Jurkat, Clone E6-1 (cell line): ENCODE measurements at regions not wholly inside any gene's neighbourhood (a gene's known extent, or its start where the extent isn't known, plus 50 kb on each side); places are given as distances from the start of the nearest gene placed in this dataset.

Source experiments
- DNase-seq: peaks from one replicate; pipeline ENCODE4 v3.0.0-alpha.2; 2011; ENCODE audit warnings: low read depth, low spot score
- H3K4me3 ChIP-seq: 2 replicates; pipeline ENCODE4 v1.5.1; 2011; ENCODE audit warnings: mild to moderate bottlenecking, low read length, control low read depth, moderate library complexity

DNA sequence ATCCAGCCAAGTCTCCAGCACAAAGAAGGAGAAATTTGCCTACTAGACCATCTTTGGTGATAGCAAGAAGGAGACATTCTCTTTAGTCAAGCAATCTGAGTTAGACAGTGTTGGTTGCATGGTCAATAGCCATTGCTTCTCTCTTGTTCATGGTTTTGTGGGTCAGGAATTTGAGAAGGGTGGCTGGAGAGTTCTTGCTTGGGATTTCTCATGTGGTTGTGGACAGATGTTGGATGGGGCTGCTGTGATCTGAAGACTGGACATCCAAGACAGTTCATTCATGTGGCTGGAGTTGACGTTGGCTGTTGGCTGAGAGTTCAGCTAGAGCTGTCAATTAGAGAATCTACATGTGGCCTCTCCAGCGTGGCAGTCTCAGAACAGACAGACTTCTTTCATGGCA, 322.3 kb upstream of the PRDM1 start:
- no peak for DNase-seq
- H3K4me3 ChIP-seq: no peak overlapping the region

DNA sequence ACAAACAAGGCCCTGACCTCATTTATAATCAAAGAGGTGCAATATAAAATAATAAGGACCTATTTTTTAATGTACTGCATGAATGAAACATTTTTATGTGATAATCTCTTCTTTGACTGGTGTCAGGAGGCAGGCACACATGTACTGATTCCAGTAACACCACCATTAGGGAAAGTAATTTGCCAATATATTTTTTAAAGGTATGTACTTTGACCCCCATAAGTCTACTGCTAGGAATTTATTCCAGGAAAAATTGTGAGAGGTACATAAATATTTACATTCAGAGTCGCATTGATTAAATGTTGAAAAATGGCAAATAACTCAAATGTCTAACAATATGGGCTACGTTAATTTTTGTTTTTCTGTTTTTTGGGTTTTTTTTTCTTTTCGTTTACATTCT, 325.4 kb upstream of the PRDM1 start:
- H3K4me3 ChIP-seq: no peak overlapping the region
- DNase-seq: no peak

DNA sequence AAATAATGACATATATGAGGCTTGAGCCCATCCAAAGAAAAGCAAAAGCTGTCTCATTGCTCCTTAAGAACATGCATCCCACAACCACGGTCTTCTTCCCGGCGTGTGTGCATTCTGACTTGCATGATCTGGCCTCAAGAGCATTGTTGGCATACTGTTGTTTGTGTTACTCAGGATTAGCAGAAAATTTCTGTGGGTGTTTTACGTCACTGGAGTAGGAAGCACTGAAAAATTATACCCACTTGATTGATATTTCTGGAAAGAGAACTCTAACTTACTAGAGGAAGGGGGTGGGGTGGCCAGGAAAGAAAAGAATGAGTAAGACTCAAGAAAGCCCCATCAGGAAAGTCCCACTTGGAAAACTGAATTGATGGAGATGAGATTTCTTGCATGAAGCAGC, 326.2 kb upstream of the PRDM1 start:
- no peak for DNase-seq
- H3K4me3 ChIP-seq: no peak overlapping the region

DNA sequence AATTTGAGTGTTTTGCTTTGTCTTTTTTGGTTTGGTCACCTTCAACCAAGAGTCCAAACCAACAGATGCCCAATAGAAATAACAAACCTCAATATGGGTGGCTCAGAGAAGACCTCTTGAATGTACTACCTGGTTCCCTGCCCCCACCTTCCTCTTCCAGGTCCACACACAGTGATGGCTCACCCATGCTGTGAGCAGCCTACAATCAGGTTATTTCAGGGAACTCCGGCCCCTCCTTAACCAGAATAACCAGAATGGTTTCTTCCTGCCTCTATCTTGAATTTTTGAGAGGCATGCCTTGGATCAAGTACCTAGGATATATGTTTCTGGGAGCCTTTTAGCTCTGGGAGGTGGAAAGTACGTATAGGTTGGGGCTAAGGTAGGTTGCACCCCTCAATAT, 327.1 kb upstream of the PRDM1 start:
- DNase-seq: no peak
- H3K4me3 ChIP-seq: no peak overlapping the region

DNA sequence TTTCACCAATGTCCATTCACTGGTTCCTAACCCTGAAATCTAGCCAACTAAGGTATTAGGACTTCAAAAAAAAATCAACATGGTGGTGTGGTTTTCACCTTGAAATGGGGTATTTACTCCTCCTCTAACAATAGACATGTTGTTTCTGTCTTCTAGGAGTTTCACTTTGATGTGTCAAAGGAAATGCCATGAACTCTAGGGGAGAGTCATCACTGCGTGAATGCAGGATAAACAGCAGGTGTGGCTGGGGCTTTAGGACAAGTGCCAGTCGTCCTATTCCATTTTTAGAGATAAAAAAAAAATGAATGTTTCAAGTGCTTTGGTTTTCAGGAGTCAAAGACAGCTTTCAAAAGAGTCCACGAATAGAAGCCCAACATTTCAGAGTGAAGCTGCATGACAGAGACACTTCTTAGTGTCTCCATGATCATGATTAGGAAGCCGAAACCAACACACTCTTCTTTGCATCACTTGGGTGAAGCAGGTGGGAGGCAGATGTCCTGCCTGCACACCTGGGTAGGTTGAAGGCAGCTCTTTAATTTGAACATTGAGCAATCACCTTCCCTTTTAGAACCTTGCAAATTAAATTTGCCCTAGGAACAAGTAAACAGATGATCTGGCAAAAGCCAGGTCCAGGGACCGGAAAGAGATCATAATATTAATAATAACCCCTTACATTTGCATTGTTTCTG, 328.5 kb upstream of the PRDM1 start:
- H3K4me3 ChIP-seq: no peak overlapping the region
- no peak for DNase-seq

DNA sequence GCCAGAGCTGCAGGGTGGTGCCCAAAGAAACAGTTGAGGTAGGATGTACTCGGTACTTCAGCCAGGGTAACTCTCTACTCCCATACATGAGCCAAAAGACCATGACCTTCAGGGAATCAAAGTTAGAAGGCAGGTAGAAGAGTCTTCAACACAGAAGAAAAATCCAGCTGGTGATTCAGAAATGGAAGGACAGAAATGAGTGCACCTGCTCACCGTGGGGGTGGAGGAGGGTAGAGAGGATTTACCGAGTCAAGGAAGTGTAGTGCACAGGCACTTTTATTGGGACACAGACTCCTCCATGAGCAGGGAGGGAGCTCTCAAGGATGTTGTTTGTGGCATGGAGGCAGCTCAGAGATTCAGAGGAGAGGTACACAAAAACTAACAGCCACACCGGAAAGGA, 330.3 kb upstream of the PRDM1 start:
- no peak overlapping the region for H3K4me3 ChIP-seq
- DNase-seq: no peak

DNA sequence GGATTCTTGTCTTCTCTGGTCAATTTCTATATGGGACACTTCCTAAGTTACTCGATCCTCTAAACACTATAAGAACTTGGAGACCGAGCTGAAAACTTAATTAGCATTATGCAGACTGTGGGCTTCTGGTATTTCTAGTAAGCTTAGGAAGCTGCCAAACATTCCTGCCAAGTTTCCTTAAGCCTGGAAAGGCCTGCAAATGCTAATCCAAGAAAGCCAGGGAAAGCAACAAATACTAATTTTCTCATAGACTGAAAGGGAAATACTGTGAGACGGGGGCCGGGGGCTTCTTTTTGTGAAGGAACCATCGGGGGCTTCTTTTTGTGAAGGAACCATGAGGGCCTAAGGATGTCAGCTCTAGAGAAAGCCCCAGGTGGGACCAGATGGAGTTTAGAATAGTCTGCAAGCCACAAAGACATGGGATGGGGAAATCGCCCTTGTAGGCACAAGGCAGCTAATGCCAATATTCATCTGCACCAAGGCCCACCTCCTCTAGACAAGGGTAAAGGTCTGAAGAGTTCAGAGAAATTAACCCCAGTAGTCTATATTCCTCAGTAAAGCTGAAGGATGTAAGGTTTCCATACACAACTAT, 332.4 kb upstream of the PRDM1 start:
- no peak for DNase-seq
- H3K4me3 ChIP-seq: no peak overlapping the region

DNA sequence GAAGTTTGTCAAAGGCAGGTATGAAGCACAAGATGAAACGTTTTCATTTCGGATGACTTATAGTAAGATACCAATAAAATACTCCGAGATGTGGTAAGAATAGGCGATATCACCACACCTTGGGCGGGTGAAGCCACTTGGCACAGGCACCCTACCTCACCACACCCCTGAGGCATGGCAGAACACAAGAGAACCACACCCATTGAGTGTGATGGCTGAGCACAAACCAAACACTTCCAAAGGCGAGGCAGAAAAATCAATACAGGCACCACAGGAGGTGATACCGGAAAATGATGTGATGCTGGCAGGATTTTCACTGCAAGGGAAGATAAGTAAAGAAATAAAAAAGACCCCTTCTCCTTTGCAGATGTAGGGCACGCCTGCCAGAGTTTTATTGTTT, 332.9 kb upstream of the PRDM1 start:
- DNase-seq: no peak
- H3K4me3 ChIP-seq: no peak overlapping the region

DNA sequence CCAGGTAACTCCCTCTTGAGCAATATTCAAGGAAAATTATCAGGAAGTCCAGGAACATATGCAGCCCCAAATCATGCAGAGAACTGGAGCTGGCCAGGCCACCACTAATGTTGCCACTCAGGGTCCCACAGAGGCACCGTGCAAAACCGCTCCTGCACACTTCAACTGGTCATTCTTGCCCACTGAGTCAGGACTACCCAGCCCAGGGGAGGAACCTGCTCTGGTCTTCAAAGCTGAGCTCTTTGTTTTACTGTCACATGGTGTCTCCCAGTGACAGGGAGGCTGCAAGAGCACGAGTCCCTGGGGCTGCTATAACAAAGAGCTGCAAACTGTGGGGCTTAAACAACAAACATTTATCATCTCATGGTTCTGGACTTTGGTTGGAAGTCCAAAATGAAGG, 336.0 kb upstream of the PRDM1 start:
- H3K4me3 ChIP-seq: no peak overlapping the region

DNA sequence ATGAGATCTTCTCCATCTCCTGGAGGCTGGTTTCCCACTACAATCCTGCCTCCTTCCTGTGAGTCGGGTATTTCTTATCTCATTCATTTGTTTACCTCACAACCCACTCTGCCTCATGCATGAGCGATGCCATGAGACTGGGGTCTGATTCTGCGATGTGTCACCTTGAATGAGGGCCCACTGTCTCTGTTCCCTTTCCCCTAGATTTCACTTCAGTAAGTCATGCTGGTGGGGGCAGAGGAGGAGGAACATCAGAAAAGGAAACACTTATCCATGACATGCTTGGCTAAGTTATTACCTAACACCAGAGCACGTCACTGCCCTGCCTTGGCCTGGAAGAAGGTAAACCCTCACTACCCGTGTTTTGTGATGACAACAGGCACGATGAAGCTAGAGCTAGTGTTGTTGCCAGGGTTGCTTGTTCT, 337.4 kb upstream of the PRDM1 start:
- H3K4me3 ChIP-seq: no peak overlapping the region
- no peak for DNase-seq

More for the DNA sequence above, 336.0 kb upstream of the PRDM1 start:
- no peak for DNase-seq

DNA sequence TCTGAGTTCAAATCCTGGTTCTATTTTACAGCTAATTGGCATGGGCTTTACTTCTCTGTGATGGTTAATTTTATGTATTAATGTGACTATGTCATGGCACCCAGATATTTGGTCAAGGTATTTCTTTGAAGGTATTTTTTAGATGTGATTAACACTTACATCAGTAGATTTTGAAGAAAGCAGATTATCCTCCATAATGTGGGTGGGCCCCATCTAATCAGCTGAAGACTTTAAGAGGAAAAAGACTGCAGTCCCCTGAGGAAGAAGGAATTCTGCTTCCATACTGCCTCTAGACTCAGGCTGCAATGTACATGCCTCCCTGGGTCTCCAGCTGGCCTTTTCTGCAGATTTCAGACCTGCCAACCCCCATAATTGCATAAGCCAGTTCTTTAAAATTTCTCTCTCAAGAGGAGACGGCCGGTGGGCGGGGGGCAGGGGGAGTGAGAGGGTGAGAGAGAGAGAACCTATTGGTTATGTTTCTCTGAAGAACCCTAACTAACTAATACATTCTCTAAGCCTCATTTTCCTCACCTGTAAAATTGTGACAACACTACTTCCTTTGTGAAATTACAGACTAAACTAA, 338.2 kb upstream of the PRDM1 start:
- DNase-seq: no peak
- no peak overlapping the region for H3K4me3 ChIP-seq

DNA sequence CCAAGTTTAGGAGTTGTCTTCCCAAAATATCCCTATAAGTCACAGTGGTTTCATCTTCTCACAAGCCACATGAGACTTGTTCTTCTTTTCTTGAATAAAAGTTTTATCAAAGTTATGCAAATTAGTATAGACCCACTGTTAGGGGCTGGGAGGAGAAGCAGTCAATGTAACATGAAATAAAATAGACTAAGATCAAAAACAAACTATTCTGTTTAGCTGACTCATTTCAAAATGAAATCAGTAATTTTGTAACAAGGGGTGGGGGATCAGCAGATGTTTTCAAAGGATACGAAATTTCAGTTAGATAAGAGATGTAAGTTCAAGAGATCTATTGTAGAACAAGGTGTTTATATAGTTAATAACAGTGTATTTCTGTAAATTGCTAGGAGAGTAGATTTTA, 339.6 kb upstream of the PRDM1 start:
- peak; percentile 19 for DNase-seq
- H3K4me3 ChIP-seq: no peak overlapping the region

DNA sequence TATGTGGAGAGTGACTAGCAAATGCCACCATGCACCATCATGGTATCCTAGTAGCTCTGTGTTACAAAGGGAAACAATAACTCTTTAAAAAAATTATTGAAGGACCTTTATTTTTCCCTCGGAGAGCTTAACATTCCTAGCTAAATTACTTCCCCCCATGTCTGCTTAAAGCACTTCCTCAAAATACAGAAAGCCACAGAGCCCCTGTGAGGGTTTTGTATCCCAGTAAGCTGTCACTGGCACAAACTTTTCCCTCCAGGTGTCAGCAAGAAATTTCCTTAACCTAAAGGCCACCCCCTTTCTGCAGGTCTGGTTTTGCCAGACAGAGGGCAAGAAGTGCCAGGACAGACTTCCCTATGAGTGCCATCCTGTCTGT, 340.0 kb upstream of the PRDM1 start:
- DNase-seq: no peak

DNA sequence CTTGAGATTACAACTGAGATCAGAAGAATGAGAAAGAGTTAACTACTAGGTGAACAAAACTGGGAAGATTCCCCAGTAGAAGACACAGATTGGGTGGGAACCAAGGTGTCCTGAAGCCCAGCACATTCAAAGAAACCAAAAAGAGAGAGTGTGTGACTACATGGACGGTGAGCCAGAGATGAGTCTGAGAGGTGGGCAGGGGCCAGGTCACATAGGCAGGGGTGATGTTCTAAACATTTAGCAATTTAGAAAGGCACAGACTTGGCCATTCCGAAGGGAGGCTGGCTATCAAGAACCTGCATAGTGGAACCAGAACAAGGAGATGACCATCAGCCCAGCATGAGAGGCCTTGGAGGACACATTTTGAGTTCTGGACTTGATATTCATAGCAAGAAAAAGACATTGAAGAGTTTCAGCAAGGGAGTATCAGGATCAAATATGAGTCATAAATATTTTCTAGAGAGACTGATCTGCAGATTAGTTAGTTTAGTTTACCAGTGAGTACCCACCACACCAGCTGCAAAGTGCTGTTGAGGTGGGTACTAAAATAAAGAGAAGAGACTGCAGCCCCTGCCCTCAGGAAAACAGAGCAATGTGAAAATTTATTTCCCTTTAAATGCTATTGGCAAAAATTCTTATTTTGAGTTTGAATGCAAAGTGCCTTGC, 340.5 kb upstream of the PRDM1 start:
- H3K4me3 ChIP-seq: no peak overlapping the region
- no peak for DNase-seq

More for the DNA sequence above, 340.0 kb upstream of the PRDM1 start:
- no peak overlapping the region for H3K4me3 ChIP-seq

DNA sequence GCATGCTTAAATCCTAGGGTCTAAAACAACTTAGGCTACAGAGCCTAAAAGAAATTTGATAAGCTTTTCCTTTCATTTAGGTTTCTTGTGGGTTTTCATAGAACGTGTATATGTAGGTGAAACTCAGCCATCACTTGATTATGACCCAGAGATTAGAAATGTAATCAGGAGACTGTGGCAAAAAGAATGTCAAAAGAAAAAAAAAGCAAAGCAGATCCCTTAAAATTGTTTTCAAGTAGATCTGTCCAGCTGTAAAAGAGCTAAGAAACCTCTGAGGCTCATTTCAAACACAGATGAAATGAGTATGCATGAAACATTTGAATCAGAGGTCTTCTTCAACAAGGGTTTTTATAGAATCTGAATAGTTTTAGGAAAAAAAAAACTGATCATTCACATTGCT, 341.3 kb upstream of the PRDM1 start:
- H3K4me3 ChIP-seq: no peak overlapping the region
- DNase-seq: no peak

DNA sequence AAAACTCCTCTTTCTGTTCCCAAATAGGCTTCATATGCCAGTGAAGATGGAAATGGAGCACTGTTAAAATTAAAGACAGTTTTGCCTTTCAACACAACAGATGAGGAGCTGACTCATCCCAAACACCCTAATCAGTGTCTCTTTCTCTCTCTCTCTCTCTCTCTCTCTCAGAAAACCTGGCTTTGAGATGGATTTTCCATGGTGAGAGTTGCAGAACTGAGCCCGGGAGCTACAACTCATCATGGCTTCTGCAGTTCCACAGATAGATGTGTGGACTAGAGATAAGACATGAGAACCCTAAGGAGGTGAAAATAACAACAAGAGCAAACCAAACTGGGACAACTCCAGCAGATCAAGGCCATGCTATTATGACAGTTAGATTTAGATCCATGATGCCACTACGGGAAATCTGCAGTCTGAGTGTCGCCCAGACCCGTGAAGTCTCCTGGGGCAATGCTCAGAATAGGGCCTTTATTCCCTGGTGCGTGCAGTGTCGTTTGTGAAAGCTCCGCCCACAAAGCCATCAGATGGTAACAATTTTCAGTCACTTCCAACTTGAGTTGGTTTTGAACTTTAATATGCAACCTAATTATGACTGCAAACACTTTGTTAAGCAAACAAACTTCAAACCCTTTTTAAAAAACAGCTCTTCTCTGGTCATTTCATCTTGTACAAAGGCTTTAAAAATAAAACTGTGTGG, 338.2 kb upstream of the PREP start:
- no peak overlapping the region for H3K4me3 ChIP-seq
- DNase-seq: no peak

DNA sequence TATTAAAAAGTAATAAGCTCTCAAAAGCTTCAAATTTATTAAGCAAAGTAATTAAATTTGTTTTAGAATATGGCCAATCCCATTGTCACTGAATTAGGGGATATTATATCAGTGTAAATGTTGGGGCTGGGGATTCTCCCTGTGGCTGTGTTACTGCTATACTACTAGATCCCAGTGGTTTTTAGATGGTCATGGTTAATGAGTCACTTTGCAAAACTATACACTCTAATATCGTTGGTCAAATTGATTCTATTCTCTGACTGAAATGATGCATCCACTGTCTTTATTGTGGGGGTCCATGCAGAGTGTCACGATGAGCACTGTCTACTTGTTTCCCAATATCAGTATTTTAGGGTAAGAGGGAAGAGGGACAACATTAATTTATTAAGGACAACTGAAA, 336.9 kb upstream of the PREP start:
- DNase-seq: no peak
- no peak overlapping the region for H3K4me3 ChIP-seq

DNA sequence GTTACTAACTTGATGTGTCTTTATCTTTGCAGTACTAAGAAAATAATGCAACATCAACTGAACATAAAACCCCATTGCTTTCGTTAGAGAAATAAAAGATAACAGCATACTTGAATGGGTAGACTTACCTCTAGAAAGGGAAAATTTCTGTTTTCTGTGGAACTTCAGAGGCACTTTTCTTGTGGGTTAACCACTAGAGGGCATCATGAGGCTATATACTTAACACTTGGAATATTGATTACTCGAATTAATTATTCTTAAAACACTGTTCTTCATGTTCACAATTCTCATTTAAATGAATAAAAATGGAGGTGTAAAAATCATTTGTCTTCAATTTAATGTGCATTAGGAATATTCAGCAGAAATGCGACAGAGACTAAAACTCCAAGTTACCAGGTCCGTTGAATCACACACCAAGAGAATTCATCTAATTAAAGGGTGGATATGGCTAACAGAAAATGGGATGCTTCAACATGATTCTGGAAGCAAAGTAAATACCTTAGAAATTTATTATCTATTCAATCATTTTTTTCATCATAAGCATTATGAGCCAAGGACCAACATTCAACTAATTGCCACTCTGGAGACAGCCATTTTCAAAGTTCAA, 330.8 kb upstream of the PREP start:
- no peak overlapping the region for H3K4me3 ChIP-seq
- DNase-seq: peak; percentile 46

DNA sequence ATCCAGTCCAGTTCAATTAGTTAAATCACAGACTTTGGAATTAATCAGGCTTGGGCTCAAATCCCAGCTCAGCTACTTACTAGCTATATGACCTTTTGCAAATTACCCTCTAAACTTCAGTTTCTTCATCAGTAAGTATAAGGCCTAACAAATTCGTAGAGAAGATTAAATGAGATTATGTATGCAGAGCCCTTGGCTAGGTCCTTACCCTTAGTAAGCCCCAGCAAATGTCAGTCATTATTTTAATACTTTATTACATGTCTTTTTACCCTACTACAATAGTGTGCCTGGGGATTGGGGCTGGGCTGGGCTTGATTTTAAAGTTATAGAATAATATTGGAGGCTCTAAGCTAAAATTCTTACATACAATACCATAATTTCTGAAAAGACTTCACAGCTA, 326.1 kb upstream of the PREP start:
- no peak for DNase-seq
- no peak overlapping the region for H3K4me3 ChIP-seq
